K562 (cell line): ENCODE measurements at regions not wholly inside any gene's neighbourhood (a gene's known extent, or its start where the extent isn't known, plus 50 kb on each side); places are given as distances from the start of the nearest gene placed in this dataset.
A peak's percentile ranks its signal among the peaks of the same experiment; 100 is the strongest.

Source experiments
- ATAC-seq: fragments of 200-7000 bp; cut with Tn5 transposase; 3 replicates; pipeline ENCODE4 v1.9.1; 2020; ENCODE audit warnings: moderate library complexity
- BruUV-seq: library from RNA; stranded (reverse); fragments of 400-500 nt; replicated peaks from 2 replicates; lab custom pipeline; 2021; lab: Mats Ljungman, UMichigan
- CTCF ChIA-PET: fragments of 300-600 bp; formaldehyde crosslinking; extraction: SDS; loops from one replicate; lab custom pipeline; 2021; ENCODE audit warnings: low intra/inter-chr PET ratio; lab: Yijun Ruan, JAX
- POLR2A ChIA-PET: fragments of 300-600, 350-650 bp; sonication (Branson Sonifier 250); formaldehyde crosslinking; extraction: SDS; loops from one replicate; lab custom pipeline; 2021; ENCODE audit warnings: antibody characterized with exemption, inconsistent platforms; lab: Yijun Ruan, JAX
- DNase-seq, 4 experiments: peaks; one replicate each; pipeline versions ENCODE4 v3.0.0 to v3.0.0-alpha.2; 2011 to 2018; ENCODE audit warnings: low spot score in 3 of 4, mixed read lengths in 3 of 4; ENCODE audit errors: extremely low read depth in 1 of 4
- FAIRE-seq: peaks from 2 replicates; lab custom pipeline; 2011; peaks lifted over from hg19 to GRCh38; lab: Jason Lieb, UNC
- H2AFZ ChIP-seq: 2 replicates; pipeline ENCODE4 v1.6.0; 2011; ENCODE audit warnings: low read depth, low read length, control low read depth, inconsistent platforms
- H3K27ac ChIP-seq: fragments of 200-600 bp; 3 replicates; pipeline ENCODE4 v1.8.0; 2011; ENCODE audit warnings: low read depth, mild to moderate bottlenecking, control low read depth, inconsistent platforms, low read length, moderate library complexity, mixed read lengths; ENCODE audit errors: extremely low read depth
- H3K27me3 ChIP-seq, 2 experiments: fragments of 300-600 bp in 1 of 2; 2 replicates in 1 of 2; 3 replicates in 1 of 2; pipeline versions ENCODE4 v1.6.0 to v1.8.0; 2011; ENCODE audit warnings: inconsistent platforms in 2 of 2, low read length in 2 of 2, mild to moderate bottlenecking in 1 of 2, mixed read lengths in 1 of 2, moderate library complexity in 1 of 2; ENCODE audit not compliant: control insufficient read depth in 2 of 2, insufficient read depth in 2 of 2
- H3K36me3 ChIP-seq: fragments of 300-600 bp; 3 replicates; pipeline ENCODE4 v1.8.0; 2011; ENCODE audit warnings: mild to moderate bottlenecking, low read length, inconsistent platforms; ENCODE audit not compliant: control insufficient read depth, insufficient read depth
- H3K4me1 ChIP-seq, 2 experiments: fragments of 200-600 bp in 1 of 2; replicated peaks in 1 of 2; 2 replicates in 1 of 2; 3 replicates in 1 of 2; pipeline versions ENCODE4 v1.5.1 to v1.8.0; 2011; ENCODE audit warnings: inconsistent platforms in 2 of 2, low read length in 2 of 2, mild to moderate bottlenecking in 1 of 2, mixed read lengths in 1 of 2, moderate library complexity in 1 of 2; ENCODE audit not compliant: control insufficient read depth in 2 of 2, insufficient read depth in 2 of 2
- H3K4me2 ChIP-seq: 2 replicates; pipeline ENCODE4 v1.6.1; 2011; ENCODE audit warnings: low read length, control low read depth, inconsistent platforms, mixed read lengths; ENCODE audit not compliant: insufficient read depth
- H3K4me3 ChIP-seq: fragments of 200-600 bp; sonication (generic), shearing (Covaris generic); 2 replicates; pipeline ENCODE4 v1.5.1; 2016; ENCODE audit warnings: control low read depth, inconsistent platforms
- H3K79me2 ChIP-seq: fragments of 200-600 bp; 3 replicates; pipeline ENCODE4 v1.8.0; 2011; ENCODE audit warnings: low read length, inconsistent platforms; ENCODE audit not compliant: control insufficient read depth, insufficient read depth
- H3K9ac ChIP-seq, 2 experiments: 2 replicates each; pipeline versions ENCODE4 v1.6.0 to v1.6.1; 2011; ENCODE audit warnings: low read depth in 2 of 2, low read length in 2 of 2, control low read depth in 1 of 2, inconsistent platforms in 1 of 2, mild to moderate bottlenecking in 1 of 2, mixed read lengths in 1 of 2; ENCODE audit not compliant: insufficient read depth in 1 of 2
- H3K9me1 ChIP-seq: one replicate; pipeline ENCODE4 v1.6.0; 2011; ENCODE audit warnings: inconsistent platforms, mild to moderate bottlenecking, low read length, moderate library complexity; ENCODE audit not compliant: control insufficient read depth, insufficient read depth
- H3K9me3 ChIP-seq: replicated peaks from 2 replicates; pipeline ENCODE4 v1.5.1; 2011; ENCODE audit warnings: low read depth, low read length, inconsistent platforms; ENCODE audit not compliant: control insufficient read depth, insufficient read depth
- H4K20me1 ChIP-seq: replicated peaks from 2 replicates; pipeline ENCODE4 v1.6.1; 2011; ENCODE audit warnings: low read length, inconsistent platforms, mixed read lengths; ENCODE audit not compliant: control insufficient read depth, insufficient read depth
- ARHGAP35 ChIP-seq: fragments of 450-650 bp; IDR thresholded peaks from 2 replicates; pipeline ENCODE4 v1.6.1; 2018; ENCODE audit not compliant: partially characterized antibody
- C11orf30 ChIP-seq: fragments of 450-650 bp; IDR thresholded peaks from 2 replicates; pipeline ENCODE4 v1.6.1; 2016; ENCODE audit warnings: low read depth, mild to moderate bottlenecking
- CBFA2T2 ChIP-seq: fragments of 450-650 bp; conservative IDR thresholded peaks from 2 replicates; pipeline ENCODE4 v1.6.1; 2017; ENCODE audit warnings: mild to moderate bottlenecking
- CBX5 ChIP-seq: IDR thresholded peaks from 2 replicates; pipeline ENCODE4 v1.6.1; 2014; ENCODE audit warnings: low read depth, borderline replicate concordance
- CSDE1 ChIP-seq, 2 experiments: fragments of 450-650 bp; IDR thresholded peaks; 2 replicates each; pipeline ENCODE4 v1.6.1; 2016; ENCODE audit warnings: mild to moderate bottlenecking in 1 of 2
- DIDO1 ChIP-seq: fragments of 450-650 bp; IDR thresholded peaks from 2 replicates; pipeline ENCODE4 v1.6.1; 2016; ENCODE audit warnings: low read depth, missing biosample characterization, missing genetic modification characterization
- ETV1 ChIP-seq: fragments of 450-650 bp; conservative IDR thresholded peaks from 2 replicates; pipeline ENCODE4 v1.6.1; 2016; ENCODE audit warnings: missing genetic modification characterization, control low read depth, low read depth, missing compliant biosample characterization
- HMBOX1 ChIP-seq: sonication (generic); IDR thresholded peaks from 2 replicates; pipeline ENCODE4 v1.6.1; 2016
- MAFF ChIP-seq: IDR thresholded peaks from 2 replicates; pipeline ENCODE4 v1.6.1; 2012; ENCODE audit warnings: low read length, improper control_type of control experiment
- MAFK ChIP-seq: IDR thresholded peaks from 2 replicates; pipeline ENCODE4 v1.6.1; 2011; ENCODE audit warnings: low read length, improper control_type of control experiment
- POU5F1 ChIP-seq: fragments of 150-350 bp; IDR thresholded peaks from 2 replicates; pipeline ENCODE4 v1.6.1; 2014; ENCODE audit warnings: borderline replicate concordance, low read length, low read depth, mild to moderate bottlenecking; ENCODE audit not compliant: partially characterized antibody
- U2AF1 ChIP-seq: fragments of 200-400 bp; formaldehyde crosslinking; optimal IDR thresholded peaks from 2 replicates; pipeline ENCODE3; 2017; ENCODE audit warnings: mild to moderate bottlenecking, low read depth, low read length, moderate library complexity
- ZNF76 ChIP-seq: fragments of 250-450 bp; sonication (Bioruptor Pico); IDR thresholded peaks from 2 replicates; pipeline ENCODE4 v1.4.0; 2020; ENCODE audit warnings: mild to moderate bottlenecking, moderate library complexity, borderline replicate concordance
- in situ Hi-C: fragments of 300-500 bp; cut with MboI; formaldehyde crosslinking; loops from 4 replicates; pipeline ENCODE4 v1.15.0; 2018; ENCODE audit warnings: inconsistent platforms, mixed read lengths
- intact Hi-C: fragments of 100-400 bp; cut with micrococcal nuclease; formaldehyde crosslinking; loops from 2 replicates; pipeline ENCODE4 v1.14.2; 2022
- TF ChIP-seq, protein P1 (sequence below): fragments of 450-650 bp; IDR thresholded peaks from one replicate; pipeline ENCODE4 v1.6.1; 2018; ENCODE audit warnings: mild to moderate bottlenecking, moderate library complexity; ENCODE audit not compliant: partially characterized antibody
- TF ChIP-seq, protein P2 (sequence below): fragments of 450-650 bp; IDR thresholded peaks from 2 replicates; pipeline ENCODE4 v1.6.1; 2016
- TF ChIP-seq, protein P3 (sequence below): fragments of 450-650 bp; IDR thresholded peaks from 2 replicates; pipeline ENCODE4 v1.6.1; 2014; ENCODE audit warnings: low read depth, mild to moderate bottlenecking, moderate library complexity, borderline replicate concordance

- ChIA-PET CTCF (no interaction called here), POLR2A (no interaction called here)
- H3K27me3 ChIP-seq: no peaks in the 10 kb centered on the region
- H3K27ac ChIP-seq: no peak overlapping the region
- no peak for DNase-seq
- H3K4me3 ChIP-seq: no peak overlapping the region
- no TSS peak for BruUV-seq
- no peaks in the 10 kb centered on the region for H3K4me1 ChIP-seq
- no peaks in the 10 kb centered on the region for H3K9me1 ChIP-seq
- no peak for FAIRE-seq
- H3K9me3 ChIP-seq: no peaks in the 10 kb centered on the region; the same call in 1 of the 2 replicates
- no peak overlapping the region for H2AFZ ChIP-seq
- no peak for ATAC-seq
- H3K79me2 ChIP-seq: no peaks in the 10 kb centered on the region
- in situ Hi-C loops: no loop called here
- H4K20me1 ChIP-seq: no peaks in the 10 kb centered on the region
- no peak overlapping the region for H3K4me2 ChIP-seq
- H3K36me3 ChIP-seq: no peaks in the 10 kb centered on the region
- no peak overlapping the region for H3K9ac ChIP-seq
- intact Hi-C loops: no loop called here
- TF ChIP-seq, protein P1, sequence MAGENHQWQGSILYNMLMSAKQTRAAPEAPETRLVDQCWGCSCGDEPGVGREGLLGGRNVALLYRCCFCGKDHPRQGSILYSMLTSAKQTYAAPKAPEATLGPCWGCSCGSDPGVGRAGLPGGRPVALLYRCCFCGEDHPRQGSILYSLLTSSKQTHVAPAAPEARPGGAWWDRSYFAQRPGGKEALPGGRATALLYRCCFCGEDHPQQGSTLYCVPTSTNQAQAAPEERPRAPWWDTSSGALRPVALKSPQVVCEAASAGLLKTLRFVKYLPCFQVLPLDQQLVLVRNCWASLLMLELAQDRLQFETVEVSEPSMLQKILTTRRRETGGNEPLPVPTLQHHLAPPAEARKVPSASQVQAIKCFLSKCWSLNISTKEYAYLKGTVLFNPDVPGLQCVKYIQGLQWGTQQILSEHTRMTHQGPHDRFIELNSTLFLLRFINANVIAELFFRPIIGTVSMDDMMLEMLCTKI: no peak
- TF ChIP-seq C11orf30 (peak; percentile 29; the same call in 1 of the 2 replicates), CBFA2T2 (no peak), POU5F1 (no peak), HMBOX1 (no peak), CSDE1 (IDR thresholded peaks at IDR 0.05) (no peak), ZNF76 (CRISPR knock-in tag) (no peak), MAFF (peak; percentile 55), MAFK (peak; percentile 65; the same call in 1 of the 2 replicates), DIDO1 (no peak), ETV1 (no peak), CBX5 (no peak), ARHGAP35 (no peak), U2AF1 (no peak)
- TF ChIP-seq, protein P2, sequence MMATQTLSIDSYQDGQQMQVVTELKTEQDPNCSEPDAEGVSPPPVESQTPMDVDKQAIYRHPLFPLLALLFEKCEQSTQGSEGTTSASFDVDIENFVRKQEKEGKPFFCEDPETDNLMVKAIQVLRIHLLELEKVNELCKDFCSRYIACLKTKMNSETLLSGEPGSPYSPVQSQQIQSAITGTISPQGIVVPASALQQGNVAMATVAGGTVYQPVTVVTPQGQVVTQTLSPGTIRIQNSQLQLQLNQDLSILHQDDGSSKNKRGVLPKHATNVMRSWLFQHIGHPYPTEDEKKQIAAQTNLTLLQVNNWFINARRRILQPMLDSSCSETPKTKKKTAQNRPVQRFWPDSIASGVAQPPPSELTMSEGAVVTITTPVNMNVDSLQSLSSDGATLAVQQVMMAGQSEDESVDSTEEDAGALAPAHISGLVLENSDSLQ: no peak
- TF ChIP-seq, protein P3, sequence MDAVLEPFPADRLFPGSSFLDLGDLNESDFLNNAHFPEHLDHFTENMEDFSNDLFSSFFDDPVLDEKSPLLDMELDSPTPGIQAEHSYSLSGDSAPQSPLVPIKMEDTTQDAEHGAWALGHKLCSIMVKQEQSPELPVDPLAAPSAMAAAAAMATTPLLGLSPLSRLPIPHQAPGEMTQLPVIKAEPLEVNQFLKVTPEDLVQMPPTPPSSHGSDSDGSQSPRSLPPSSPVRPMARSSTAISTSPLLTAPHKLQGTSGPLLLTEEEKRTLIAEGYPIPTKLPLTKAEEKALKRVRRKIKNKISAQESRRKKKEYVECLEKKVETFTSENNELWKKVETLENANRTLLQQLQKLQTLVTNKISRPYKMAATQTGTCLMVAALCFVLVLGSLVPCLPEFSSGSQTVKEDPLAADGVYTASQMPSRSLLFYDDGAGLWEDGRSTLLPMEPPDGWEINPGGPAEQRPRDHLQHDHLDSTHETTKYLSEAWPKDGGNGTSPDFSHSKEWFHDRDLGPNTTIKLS: no peak
Measured at GRCh38 chr4:136438645-136439044, 1093.6 kb downstream of the PCDH18 start.
